ENCODE measurements at regions not wholly inside any gene's neighbourhood (a gene's known extent, or its start where the extent isn't known, plus 50 kb on each side); places are given as distances from the start of the nearest gene placed in this dataset.

DNA sequence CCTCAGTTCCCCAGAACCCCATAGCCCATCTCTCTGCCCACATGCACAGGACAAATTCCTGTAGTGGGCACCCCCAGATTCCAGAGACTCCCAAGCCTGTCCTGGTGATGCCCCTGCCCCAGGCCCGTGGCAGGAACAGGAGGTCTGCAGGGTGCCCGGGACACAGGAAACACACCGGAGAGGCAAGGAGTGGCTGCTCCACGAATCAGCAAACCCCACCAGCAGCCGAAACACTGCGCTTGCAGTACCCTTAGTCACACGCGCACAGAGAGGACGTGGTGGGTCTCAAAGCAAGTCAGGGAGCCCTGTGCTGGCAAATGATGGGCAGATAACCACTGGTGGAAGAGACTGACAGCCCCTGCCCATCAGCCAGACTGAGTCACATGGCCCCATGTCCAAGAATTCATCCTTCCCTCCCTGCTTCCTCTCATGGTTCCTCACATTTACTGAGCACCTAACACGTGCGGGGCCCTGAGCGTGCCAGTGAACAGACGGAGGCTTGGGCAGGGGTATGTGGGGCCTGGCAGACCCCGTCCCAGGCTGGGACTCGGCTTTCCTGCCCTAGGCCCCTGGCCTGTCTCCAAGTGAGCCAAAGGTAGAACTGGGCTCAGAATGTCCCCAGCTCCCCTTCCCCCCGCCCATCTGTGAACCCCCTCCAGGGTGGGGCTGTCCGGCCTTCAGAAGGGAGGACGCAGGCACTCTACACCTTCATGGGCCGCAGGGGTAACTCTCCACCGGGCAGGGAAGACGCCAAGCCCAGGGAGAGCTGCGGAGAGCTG, 130.4 kb upstream of the IQSEC1 start:
- TF ChIP-seq CTCF (conservative IDR thresholded peaks at IDR 0.05; ENCODE audit: low read length) (no peak), EZH2phosphoT487 (IDR thresholded peaks at IDR 0.05; ENCODE audit: borderline replicate concordance, low read depth, low read length) (no peak)

Measured in OCI-LY7 (cell line).